Lower lobe of right lung (tissue), 2 donors: ENCODE measurements at regions not wholly inside any gene's neighbourhood (a gene's known extent, or its start where the extent isn't known, plus 50 kb on each side); places are given as distances from the start of the nearest gene placed in this dataset.

Source experiments
- ATAC-seq, 2 donors: fragments of 200-7000 bp; cut with Tn5 transposase; one replicate each; pipeline ENCODE4 v1.9.1; 2020 to 2022; ENCODE audit warnings: mild to moderate bottlenecking in 2 of 2, moderate library complexity in 2 of 2
- DNase-seq: peaks from one replicate; pipeline ENCODE4 v3.0.0-alpha.2; 2020
- H3K27ac ChIP-seq: fragments of 200-600 bp; one replicate; pipeline ENCODE4 v1.8.0; 2022
- H3K27me3 ChIP-seq: fragments of 200-600 bp; one replicate; pipeline ENCODE4 v1.8.0; 2022; ENCODE audit warnings: low read depth
- H3K36me3 ChIP-seq: fragments of 200-600 bp; one replicate; pipeline ENCODE4 v1.8.0; 2022; ENCODE audit warnings: mild to moderate bottlenecking
- H3K4me1 ChIP-seq: fragments of 200-600 bp; one replicate; pipeline ENCODE4 v1.8.0; 2022
- H3K4me3 ChIP-seq: fragments of 200-600 bp; one replicate; pipeline ENCODE4 v1.8.0; 2022; ENCODE audit warnings: mild to moderate bottlenecking
- H3K9me3 ChIP-seq: fragments of 200-600 bp; one replicate; pipeline ENCODE4 v1.8.0; 2022
- intact Hi-C: fragments of 100-400 bp; cut with DNase I; formaldehyde crosslinking; loops from one replicate; pipeline ENCODE4 v1.11.0; 2022
- TF ChIP-seq, protein P1 (sequence below): fragments of 200-600 bp; IDR thresholded peaks from one replicate; pipeline ENCODE4 v1.8.0; 2022; ENCODE audit warnings: antibody characterized with exemption, mild to moderate bottlenecking
- donor health status: DM: no; HTN: yes; CAD: no; lungs with severe emphysema.

GRCh38 chr16:88300463-88300835 is 82.3 kb upstream of the ZNF469 start:
- Histone ChIP-seq H3K9me3 (no peaks in the 10 kb centered on the region), H3K4me1 (peaks cover 7% of the 10 kb centered on the region), H3K4me3 (no peak overlapping the region), H3K36me3 (no peaks in the 10 kb centered on the region), H3K27me3 (peaks cover 7% of the 10 kb centered on the region), H3K27ac (no peak overlapping the region)
- intact Hi-C loops, result no loop called here
- TF ChIP-seq, protein P1, sequence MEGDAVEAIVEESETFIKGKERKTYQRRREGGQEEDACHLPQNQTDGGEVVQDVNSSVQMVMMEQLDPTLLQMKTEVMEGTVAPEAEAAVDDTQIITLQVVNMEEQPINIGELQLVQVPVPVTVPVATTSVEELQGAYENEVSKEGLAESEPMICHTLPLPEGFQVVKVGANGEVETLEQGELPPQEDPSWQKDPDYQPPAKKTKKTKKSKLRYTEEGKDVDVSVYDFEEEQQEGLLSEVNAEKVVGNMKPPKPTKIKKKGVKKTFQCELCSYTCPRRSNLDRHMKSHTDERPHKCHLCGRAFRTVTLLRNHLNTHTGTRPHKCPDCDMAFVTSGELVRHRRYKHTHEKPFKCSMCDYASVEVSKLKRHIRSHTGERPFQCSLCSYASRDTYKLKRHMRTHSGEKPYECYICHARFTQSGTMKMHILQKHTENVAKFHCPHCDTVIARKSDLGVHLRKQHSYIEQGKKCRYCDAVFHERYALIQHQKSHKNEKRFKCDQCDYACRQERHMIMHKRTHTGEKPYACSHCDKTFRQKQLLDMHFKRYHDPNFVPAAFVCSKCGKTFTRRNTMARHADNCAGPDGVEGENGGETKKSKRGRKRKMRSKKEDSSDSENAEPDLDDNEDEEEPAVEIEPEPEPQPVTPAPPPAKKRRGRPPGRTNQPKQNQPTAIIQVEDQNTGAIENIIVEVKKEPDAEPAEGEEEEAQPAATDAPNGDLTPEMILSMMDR, result no peak
- ATAC-seq (no peak), DNase-seq (no peak)

- ATAC-seq, result no peak
- Histone ChIP-seq H3K4me1 (peaks cover 7% of the 10 kb centered on the region), H3K4me3 (no peak overlapping the region), H3K27ac (no peak overlapping the region), H3K9me3 (no peaks in the 10 kb centered on the region), H3K36me3 (no peaks in the 10 kb centered on the region), H3K27me3 (peaks cover 7% of the 10 kb centered on the region)
- TF ChIP-seq, protein P1, result no peak
- peak; percentile 19 for DNase-seq
- intact Hi-C loops, result no loop called here
Observed at GRCh38 chr16:88301431-88301830, 81.3 kb upstream of the ZNF469 start.

- intact Hi-C loops, result no loop called here
- DNase-seq (no peak), ATAC-seq (no peak)
- H3K27ac ChIP-seq, result no peak overlapping the region
- H3K27me3 ChIP-seq, result peaks cover 7% of the 10 kb centered on the region
- H3K9me3 ChIP-seq, result no peaks in the 10 kb centered on the region
- H3K36me3 ChIP-seq, result no peaks in the 10 kb centered on the region
- peaks cover 12% of the 10 kb centered on the region for H3K4me1 ChIP-seq
- no peak overlapping the region for H3K4me3 ChIP-seq
- TF ChIP-seq, protein P1, result no peak
Observed at GRCh38 chr16:88301886-88302285, 80.9 kb upstream of the ZNF469 start.

DNA sequence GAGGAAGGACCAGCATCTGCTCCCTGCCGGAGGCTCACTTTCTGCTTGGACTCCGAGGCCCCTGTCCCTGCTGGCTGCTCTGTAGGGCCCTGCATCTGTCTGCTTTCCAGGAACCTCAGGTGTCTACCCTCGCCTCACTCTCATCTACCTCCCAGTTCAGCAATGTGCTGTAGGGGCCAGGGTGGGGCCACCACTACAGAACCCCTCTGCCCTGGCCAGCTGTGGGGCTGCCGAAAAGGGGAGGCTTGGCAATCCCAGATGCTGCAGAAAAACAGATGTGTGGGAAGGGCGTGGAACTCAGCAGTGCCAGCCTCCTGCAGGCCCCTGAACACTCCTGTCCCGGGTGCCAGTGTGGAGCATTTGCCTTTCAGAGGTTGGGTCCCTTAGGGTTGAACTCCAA is 80.1 kb upstream of the ZNF469 start:
- intact Hi-C loops, result no loop called here
- H3K4me3 ChIP-seq, result no peak overlapping the region
- H3K27ac ChIP-seq, result no peak overlapping the region
- no peak for ATAC-seq
- TF ChIP-seq, protein P1, result no peak
- H3K27me3 ChIP-seq, result peaks cover 7% of the 10 kb centered on the region
- no peak for DNase-seq
- H3K9me3 ChIP-seq, result no peaks in the 10 kb centered on the region
- no peaks in the 10 kb centered on the region for H3K36me3 ChIP-seq
- H3K4me1 ChIP-seq, result peaks cover 19% of the 10 kb centered on the region

GRCh38 chr16:88303405-88303804 is 79.4 kb upstream of the ZNF469 start:
- Histone ChIP-seq H3K27ac (no peak overlapping the region), H3K36me3 (no peaks in the 10 kb centered on the region), H3K27me3 (peaks cover 7% of the 10 kb centered on the region), H3K4me3 (no peak overlapping the region), H3K9me3 (no peaks in the 10 kb centered on the region), H3K4me1 (peaks cover 19% of the 10 kb centered on the region)
- no peak for ATAC-seq
- TF ChIP-seq, protein P1, result no peak
- intact Hi-C loops, result no loop called here
- DNase-seq, result no peak
